IMR-90 (cell line): ENCODE measurements at regions not wholly inside any gene's neighbourhood (a gene's known extent, or its start where the extent isn't known, plus 50 kb on each side); places are given as distances from the start of the nearest gene placed in this dataset.

Experiments used
- ATAC-seq: fragments of 200-7000 bp; cut with Tn5 transposase; 2 replicates; pipeline ENCODE4 v1.9.1; 2020; ENCODE audit warnings: low read depth, mild to moderate bottlenecking, moderate library complexity
- BruUV-seq: library from RNA; stranded (reverse); fragments of 400-500 nt; replicated peaks from 2 replicates; lab custom pipeline; 2021; lab: Mats Ljungman, UMichigan
- CTCF ChIA-PET: fragments of 300-600 bp; formaldehyde crosslinking; extraction: SDS; loops from one replicate; lab custom pipeline; 2021; ENCODE audit warnings: antibody characterized with exemption; lab: Yijun Ruan, JAX
- POLR2A ChIA-PET: fragments of 300-600 bp; sonication (Branson Sonifier 250); formaldehyde crosslinking; loops from one replicate; lab custom pipeline; 2022; ENCODE audit warnings: antibody characterized with exemption; ENCODE audit not compliant: unreplicated experiment; lab: Charles Lee
- DNase-seq: peaks from one replicate; pipeline ENCODE4 v3.0.0; 2013
- H2AFZ ChIP-seq: replicated peaks from 2 replicates; pipeline ENCODE3; 2013; ENCODE audit warnings: low read length, mild to moderate bottlenecking; ENCODE audit not compliant: poor library complexity
- H2AK5ac ChIP-seq: 2 replicates; pipeline ENCODE4 v1.6.1; 2013; ENCODE audit warnings: low read depth, low read length, inconsistent platforms
- H2AK9ac ChIP-seq: replicated peaks from 2 replicates; pipeline ENCODE3; 2013; ENCODE audit warnings: mild to moderate bottlenecking, low read depth, low read length, moderate library complexity; ENCODE audit not compliant: poor library complexity
- H2BK120ac ChIP-seq: 2 replicates; pipeline ENCODE4 v1.6.1; 2013; ENCODE audit warnings: low read depth, low read length, inconsistent platforms
- H2BK15ac ChIP-seq: 3 replicates; pipeline ENCODE4 v1.6.1; 2013; ENCODE audit warnings: low read depth, low read length, inconsistent platforms
- H2BK20ac ChIP-seq: 2 replicates; pipeline ENCODE4 v1.6.1; 2013; ENCODE audit warnings: low read depth, mild to moderate bottlenecking, inconsistent platforms, low read length, moderate library complexity
- H2BK5ac ChIP-seq: 2 replicates; pipeline ENCODE4 v1.6.1; 2013; ENCODE audit warnings: mild to moderate bottlenecking, low read depth, low read length, inconsistent platforms; ENCODE audit not compliant: poor library complexity, severe bottlenecking
- H3K14ac ChIP-seq: replicated peaks from 2 replicates; pipeline ENCODE4 v1.6.1; 2013; ENCODE audit warnings: low read depth, low read length, inconsistent platforms
- H3K18ac ChIP-seq: 2 replicates; pipeline ENCODE4 v1.6.1; 2013; ENCODE audit warnings: low read depth, low read length, control low read depth
- H3K23ac ChIP-seq: 2 replicates; pipeline ENCODE4 v1.6.1; 2013; ENCODE audit warnings: low read depth, low read length, inconsistent platforms
- H3K27ac ChIP-seq: 2 replicates; pipeline ENCODE4 v1.5.1; 2013; ENCODE audit warnings: mild to moderate bottlenecking, control low read depth, low read length; ENCODE audit not compliant: insufficient read depth
- H3K27me3 ChIP-seq: 2 replicates; pipeline ENCODE4 v1.6.1; 2013; ENCODE audit warnings: low read length; ENCODE audit not compliant: control insufficient read depth, insufficient read depth
- H3K36me3 ChIP-seq: 2 replicates; pipeline ENCODE4 v1.6.1; 2013; ENCODE audit warnings: low read length, mixed read lengths; ENCODE audit not compliant: control insufficient read depth, insufficient read depth
- H3K4ac ChIP-seq: 2 replicates; pipeline ENCODE4 v1.6.1; 2013; ENCODE audit warnings: low read depth, low read length, inconsistent platforms
- H3K4me1 ChIP-seq: 2 replicates; pipeline ENCODE4 v1.6.1; 2013; ENCODE audit warnings: low read length, mixed read lengths; ENCODE audit not compliant: control insufficient read depth, insufficient read depth
- H3K4me2 ChIP-seq: 2 replicates; pipeline ENCODE4 v1.6.1; 2013; ENCODE audit warnings: low read depth, mild to moderate bottlenecking, control low read depth, low read length, moderate library complexity
- H3K4me3 ChIP-seq: 2 replicates; pipeline ENCODE4 v1.5.1; 2013; ENCODE audit warnings: low read depth, mild to moderate bottlenecking, control low read depth, low read length, moderate library complexity; ENCODE audit not compliant: insufficient read depth
- H3K56ac ChIP-seq: 2 replicates; pipeline ENCODE4 v1.6.1; 2013; ENCODE audit warnings: low read length, inconsistent platforms; ENCODE audit not compliant: insufficient read depth; ENCODE audit errors: extremely low read depth
- H3K79me1 ChIP-seq, 2 experiments: 2 replicates each; pipeline ENCODE4 v1.6.1; 2013; ENCODE audit warnings: low read length in 2 of 2, inconsistent platforms in 1 of 2, low read depth in 1 of 2
- H3K9ac ChIP-seq: 2 replicates; pipeline ENCODE4 v1.6.1; 2013; ENCODE audit warnings: low read depth, low read length, control low read depth
- H3K9me1 ChIP-seq: 2 replicates; pipeline ENCODE4 v1.6.1; 2013; ENCODE audit warnings: low read length, inconsistent platforms; ENCODE audit not compliant: insufficient read depth
- H3K9me3 ChIP-seq: 2 replicates; pipeline ENCODE4 v1.6.1; 2013; ENCODE audit warnings: low read length; ENCODE audit not compliant: control insufficient read depth, insufficient read depth
- H4K20me1 ChIP-seq: 2 replicates; pipeline ENCODE4 v1.6.1; 2013; ENCODE audit warnings: low read length, inconsistent platforms; ENCODE audit not compliant: insufficient read depth
- H4K5ac ChIP-seq: 2 replicates; pipeline ENCODE4 v1.6.1; 2013; ENCODE audit warnings: mild to moderate bottlenecking, low read depth, low read length, control low read depth
- H4K8ac ChIP-seq, 2 experiments: 2 replicates each; pipeline ENCODE4 v1.6.1; 2013; ENCODE audit warnings: low read depth in 2 of 2, low read length in 2 of 2, control low read depth in 1 of 2, inconsistent platforms in 1 of 2
- H4K91ac ChIP-seq: 2 replicates; pipeline ENCODE4 v1.6.1; 2013; ENCODE audit warnings: low read depth, low read length, inconsistent platforms; ENCODE audit not compliant: insufficient read depth
- BHLHE40 ChIP-seq: fragments of 150-350 bp; IDR thresholded peaks from 2 replicates; pipeline ENCODE4 v1.6.1; 2016; ENCODE audit warnings: mild to moderate bottlenecking, low read depth, low read length
- CHD1 ChIP-seq: IDR thresholded peaks from 2 replicates; pipeline ENCODE4 v1.6.1; 2012; ENCODE audit warnings: low read depth, low read length, improper control_type of control experiment
- FOS ChIP-seq: fragments of 150-350 bp; IDR thresholded peaks from 2 replicates; pipeline ENCODE4 v1.6.1; 2016; ENCODE audit warnings: low read depth, low read length
- MAFK ChIP-seq: IDR thresholded peaks from 2 replicates; pipeline ENCODE4 v1.6.1; 2012; ENCODE audit warnings: low read depth, low read length, improper control_type of control experiment
- MAZ ChIP-seq: IDR thresholded peaks from 2 replicates; pipeline ENCODE4 v1.6.1; 2012; ENCODE audit warnings: low read depth, mild to moderate bottlenecking, low read length, improper control_type of control experiment, moderate library complexity, borderline replicate concordance
- MXI1 ChIP-seq: IDR thresholded peaks from 2 replicates; pipeline ENCODE4 v1.6.1; 2012; ENCODE audit warnings: low read depth, mild to moderate bottlenecking, low read length, moderate library complexity, borderline replicate concordance
- NFE2L2 ChIP-seq: fragments of 150-350 bp; IDR thresholded peaks from 2 replicates; pipeline ENCODE4 v1.6.1; 2016; ENCODE audit warnings: low read depth, mild to moderate bottlenecking, low read length
- POLR2A ChIP-seq: IDR thresholded peaks from 2 replicates; pipeline ENCODE4 v1.6.1; 2012; ENCODE audit warnings: mild to moderate bottlenecking, low read depth, low read length
- RAD21 ChIP-seq: IDR thresholded peaks from 2 replicates; pipeline ENCODE4 v1.6.1; 2012; ENCODE audit warnings: low read length, improper control_type of control experiment
- RCOR1 ChIP-seq: IDR thresholded peaks from 2 replicates; pipeline ENCODE4 v1.6.1; 2012; ENCODE audit warnings: mild to moderate bottlenecking, low read length, improper control_type of control experiment; ENCODE audit not compliant: insufficient replicate concordance
- RFX5 ChIP-seq: IDR thresholded peaks from 2 replicates; pipeline ENCODE4 v1.8.0; 2012; ENCODE audit warnings: low read depth, mild to moderate bottlenecking, low read length, moderate library complexity
- SMC3 ChIP-seq: fragments of 150-350 bp; IDR thresholded peaks from 2 replicates; pipeline ENCODE4 v1.6.1; 2016; ENCODE audit warnings: low read depth, mild to moderate bottlenecking, antibody characterized with exemption, low read length, moderate library complexity
- WGBS, 2 experiments: methylation state at CpG; one replicate each; pipeline versions ENCODE4 v1.1.5 to v1.1.7; 2013; ENCODE audit warnings: missing lambda C conversion rate in 2 of 2; ENCODE audit not compliant: insufficient read length in 1 of 2; ENCODE audit errors: extremely low coverage in 2 of 2; 5-methylcytosine and 5-hydroxymethylcytosine counted together
- dilution Hi-C: fragments of 300-500 bp; cut with HindIII; formaldehyde crosslinking; loops from one replicate; pipeline ENCODE4 v1.14.3; 2018; ENCODE audit warnings: low sequenced_read_pairs; ENCODE audit not compliant: unreplicated experiment
- in situ Hi-C: fragments of 300-500 bp; cut with MboI; formaldehyde crosslinking; loops from 3 replicates; pipeline ENCODE4 v1.14.3; 2019; ENCODE audit warnings: low sequenced_read_pairs, inconsistent platforms, mixed read lengths
- intact Hi-C: fragments of 100-400 bp; cut with micrococcal nuclease; formaldehyde crosslinking; loops from 2 replicates; pipeline ENCODE4 v1.10.0; 2022
- TF ChIP-seq, protein P1 (sequence below): fragments of 150-350 bp; IDR thresholded peaks from 2 replicates; pipeline ENCODE4 v1.6.1; 2017; ENCODE audit warnings: mild to moderate bottlenecking, antibody characterized with exemption, low read length, low read depth
- TF ChIP-seq, protein P2 (sequence below): fragments of 150-350 bp; IDR thresholded peaks from 2 replicates; pipeline ENCODE4 v1.6.1; 2016; ENCODE audit warnings: low read depth, mild to moderate bottlenecking, low read length, moderate library complexity, borderline replicate concordance

DNA sequence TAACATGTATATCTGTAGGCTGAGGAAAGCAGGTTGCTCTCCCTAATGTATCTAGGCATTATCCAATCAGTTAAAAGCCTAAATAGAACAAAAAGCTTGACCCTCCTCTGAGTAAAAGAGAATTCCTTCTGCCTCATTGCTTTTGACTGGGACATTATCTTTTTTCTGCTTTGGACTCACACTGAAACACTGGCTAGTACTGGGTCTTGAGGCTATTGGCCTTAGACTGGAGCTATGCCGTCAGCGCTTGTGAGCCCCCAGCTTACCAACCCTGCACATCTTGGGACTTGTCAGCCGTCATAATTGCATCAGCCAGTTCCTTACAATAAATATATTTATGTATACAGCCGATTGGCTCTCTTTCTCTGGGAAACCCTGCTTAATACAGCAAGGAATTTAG, 206.8 kb upstream of the ARHGAP24 start:
- Histone ChIP-seq H3K23ac (no peak overlapping the region), H3K27me3 (no peaks in the 10 kb centered on the region), H2BK5ac (no peak overlapping the region), H4K91ac (no peak overlapping the region), H3K4me3 (no peak overlapping the region), H2AK5ac (no peak overlapping the region), H3K4me1 (no peaks in the 10 kb centered on the region), H3K27ac (no peak overlapping the region), H2AK9ac (no peak overlapping the region), H4K8ac (no peak overlapping the region), H3K9me3 (peaks cover 1% of the 10 kb centered on the region; the same call in 1 of the 2 replicates), H3K36me3 (no peaks in the 10 kb centered on the region), H3K79me1 (no peaks in the 10 kb centered on the region), H3K56ac (no peak overlapping the region), H3K9me1 (no peaks in the 10 kb centered on the region), H2BK20ac (no peak overlapping the region), H3K4ac (no peak overlapping the region), H4K5ac (no peak overlapping the region), H3K9ac (no peak overlapping the region), H2BK15ac (no peak overlapping the region), H3K4me2 (no peak overlapping the region), H3K14ac (no peak overlapping the region), H4K20me1 (no peaks in the 10 kb centered on the region), H2AFZ (no peak overlapping the region), H3K18ac (no peak overlapping the region), H2BK120ac (no peak overlapping the region)
- TF ChIP-seq CHD1 (no peak), RFX5 (no peak), POLR2A (no peak), BHLHE40 (no peak), MXI1 (no peak), RCOR1 (no peak), MAFK (no peak), SMC3 (no peak), FOS (no peak), NFE2L2 (no peak), MAZ (no peak), RAD21 (no peak)
- TF ChIP-seq, protein P1, sequence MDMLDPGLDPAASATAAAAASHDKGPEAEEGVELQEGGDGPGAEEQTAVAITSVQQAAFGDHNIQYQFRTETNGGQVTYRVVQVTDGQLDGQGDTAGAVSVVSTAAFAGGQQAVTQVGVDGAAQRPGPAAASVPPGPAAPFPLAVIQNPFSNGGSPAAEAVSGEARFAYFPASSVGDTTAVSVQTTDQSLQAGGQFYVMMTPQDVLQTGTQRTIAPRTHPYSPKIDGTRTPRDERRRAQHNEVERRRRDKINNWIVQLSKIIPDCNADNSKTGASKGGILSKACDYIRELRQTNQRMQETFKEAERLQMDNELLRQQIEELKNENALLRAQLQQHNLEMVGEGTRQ, result no peak
- TF ChIP-seq, protein P2, sequence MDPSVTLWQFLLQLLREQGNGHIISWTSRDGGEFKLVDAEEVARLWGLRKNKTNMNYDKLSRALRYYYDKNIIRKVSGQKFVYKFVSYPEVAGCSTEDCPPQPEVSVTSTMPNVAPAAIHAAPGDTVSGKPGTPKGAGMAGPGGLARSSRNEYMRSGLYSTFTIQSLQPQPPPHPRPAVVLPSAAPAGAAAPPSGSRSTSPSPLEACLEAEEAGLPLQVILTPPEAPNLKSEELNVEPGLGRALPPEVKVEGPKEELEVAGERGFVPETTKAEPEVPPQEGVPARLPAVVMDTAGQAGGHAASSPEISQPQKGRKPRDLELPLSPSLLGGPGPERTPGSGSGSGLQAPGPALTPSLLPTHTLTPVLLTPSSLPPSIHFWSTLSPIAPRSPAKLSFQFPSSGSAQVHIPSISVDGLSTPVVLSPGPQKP, result no peak
- no TSS peak for BruUV-seq
- intact Hi-C loops (no loop called here), dilution Hi-C loops (no loop called here), in situ Hi-C loops (no loop called here)
- no peak for ATAC-seq
- DNase-seq, result no peak
- no CpG with 5 or more reads among the region's 4 CpGs for WGBS, 2 experiments
- ChIA-PET POLR2A (no interaction called here), CTCF (no interaction called here)
